Colonic mucosa (tissue), 4 donors: ENCODE measurements at regions not wholly inside any gene's neighbourhood (a gene's known extent, or its start where the extent isn't known, plus 50 kb on each side); places are given as distances from the start of the nearest gene placed in this dataset.

Experiments
- DNase-seq: peaks from one replicate; pipeline ENCODE4 v3.0.0-alpha.2; 2020
- H3K27ac ChIP-seq: fragments of 200-600 bp; one replicate; pipeline ENCODE4 v1.8.0; 2021
- H3K27me3 ChIP-seq: fragments of 200-600 bp; one replicate; pipeline ENCODE4 v1.8.0; 2021
- H3K36me3 ChIP-seq: fragments of 200-600 bp; one replicate; pipeline ENCODE4 v1.8.0; 2021
- H3K4me1 ChIP-seq: fragments of 200-600 bp; one replicate; pipeline ENCODE4 v1.8.0; 2021; ENCODE audit warnings: mild to moderate bottlenecking
- H3K4me3 ChIP-seq: fragments of 200-600 bp; one replicate; pipeline ENCODE4 v1.8.0; 2021
- H3K9ac ChIP-seq, 2 donors: one replicate each; pipeline ENCODE4 v1.7.0; 2013; ENCODE audit warnings: control low read depth in 2 of 2, low read depth in 2 of 2, low read length in 2 of 2
- H3K9me3 ChIP-seq: fragments of 200-600 bp; one replicate; pipeline ENCODE4 v1.8.0; 2021
- CTCF ChIP-seq: fragments of 200-600 bp; IDR thresholded peaks from one replicate; pipeline ENCODE4 v1.8.0; 2022; ENCODE audit warnings: antibody characterized with exemption, mild to moderate bottlenecking
- intact Hi-C: fragments of 100-400 bp; cut with DNase I; formaldehyde crosslinking; loops from one replicate; pipeline ENCODE4 v1.14.1; 2022
- donor health status: healthy.
- donor health status: DM: no; HTN: no; CAD: no.
- donor health status: DM: no; HTN: no; CAD: no.

- Histone ChIP-seq H3K9me3 (no peaks in the 10 kb centered on the region), H3K27me3 (no peaks in the 10 kb centered on the region), H3K27ac (no peak overlapping the region), H3K36me3 (no peaks in the 10 kb centered on the region), H3K9ac (no peak overlapping the region), H3K4me3 (no peak overlapping the region), H3K4me1 (no peaks in the 10 kb centered on the region)
- DNase-seq, result no peak
- intact Hi-C loops, result no loop called here
- TF ChIP-seq CTCF, result no peak
Measured at GRCh38 chr7:13692548-13692947, 296.9 kb downstream of the ETV1 start.

GRCh38 chr7:13702251-13702650 is 287.2 kb downstream of the ETV1 start:
- H3K9me3 ChIP-seq, result no peaks in the 10 kb centered on the region
- no peak overlapping the region for H3K9ac ChIP-seq
- H3K27me3 ChIP-seq, result no peaks in the 10 kb centered on the region
- H3K4me1 ChIP-seq, result no peaks in the 10 kb centered on the region
- TF ChIP-seq CTCF, result no peak
- H3K4me3 ChIP-seq, result no peak overlapping the region
- intact Hi-C loops, result no loop called here
- no peaks in the 10 kb centered on the region for H3K36me3 ChIP-seq
- DNase-seq, result no peak
- H3K27ac ChIP-seq, result no peak overlapping the region

GRCh38 chr7:13708670-13709069 is 280.8 kb downstream of the ETV1 start:
- DNase-seq, result no peak
- Histone ChIP-seq H3K9ac (no peak overlapping the region), H3K36me3 (no peaks in the 10 kb centered on the region), H3K27ac (no peak overlapping the region), H3K4me1 (no peaks in the 10 kb centered on the region), H3K4me3 (no peak overlapping the region), H3K9me3 (no peaks in the 10 kb centered on the region), H3K27me3 (no peaks in the 10 kb centered on the region)
- intact Hi-C loops, result no loop called here
- no peak for TF ChIP-seq CTCF

- Histone ChIP-seq H3K9ac (no peak overlapping the region), H3K4me3 (no peak overlapping the region), H3K9me3 (no peaks in the 10 kb centered on the region), H3K4me1 (no peaks in the 10 kb centered on the region), H3K27me3 (no peaks in the 10 kb centered on the region), H3K36me3 (no peaks in the 10 kb centered on the region), H3K27ac (no peak overlapping the region)
- DNase-seq, result no peak
- TF ChIP-seq CTCF, result no peak
- intact Hi-C loops, result no loop called here
Measured at GRCh38 chr7:13713092-13713491, 276.4 kb downstream of the ETV1 start.

- Histone ChIP-seq H3K9me3 (no peaks in the 10 kb centered on the region), H3K4me3 (no peak overlapping the region), H3K9ac (no peak overlapping the region), H3K27ac (no peak overlapping the region), H3K36me3 (no peaks in the 10 kb centered on the region), H3K4me1 (no peaks in the 10 kb centered on the region), H3K27me3 (no peaks in the 10 kb centered on the region)
- intact Hi-C loops, result no loop called here
- no peak for TF ChIP-seq CTCF
- DNase-seq, result no peak
Measured at GRCh38 chr7:13715534-13715933, 273.9 kb downstream of the ETV1 start.

- Histone ChIP-seq H3K27me3 (no peaks in the 10 kb centered on the region), H3K4me1 (no peaks in the 10 kb centered on the region), H3K9ac (no peak overlapping the region), H3K9me3 (no peaks in the 10 kb centered on the region), H3K27ac (no peak overlapping the region), H3K36me3 (no peaks in the 10 kb centered on the region), H3K4me3 (no peak overlapping the region)
- intact Hi-C loops, result no loop called here
- TF ChIP-seq CTCF, result no peak
- no peak for DNase-seq
Measured at GRCh38 chr7:13717031-13717430, 272.4 kb downstream of the ETV1 start.
